ENCODE measurements at regions not wholly inside any gene's neighbourhood (a gene's known extent, or its start where the extent isn't known, plus 50 kb on each side); places are given as distances from the start of the nearest gene placed in this dataset.
A peak's percentile ranks its signal among the peaks of the same experiment; 100 is the strongest.

GRCh38 chr7:132653366-132653930 lies 77.2 kb upstream of the PLXNA4 start (continued):
- TF ChIP-seq CTCF (IDR thresholded peaks at IDR 0.05; ENCODE audit: low read depth, low read length, missing input control) (no peak), MAX (IDR thresholded peaks at IDR 0.05) (no peak), RXRA (IDR thresholded peaks at IDR 0.05) (no peak), FOXA2 (IDR thresholded peaks at IDR 0.05) (no peak)

GRCh38 chr7:132652507-132652906 lies 76.2 kb upstream of the PLXNA4 start:
- 63% methylated on average over 1 of the region's 1 CpG for WGBS
- no peaks in the 10 kb centered on the region for H3K27me3 ChIP-seq (ENCODE audit: control insufficient read depth in 4 of 4, insufficient read depth in 4 of 4, low read length in 3 of 4)
- no peaks in the 10 kb centered on the region for H3K4me1 ChIP-seq (ENCODE audit: control insufficient read depth in 4 of 4, insufficient read depth in 4 of 4, low read length in 3 of 4)
- TF ChIP-seq SP1 (IDR thresholded peaks at IDR 0.05) (no peak), RAD21 (IDR thresholded peaks at IDR 0.05) (no peak), FOXA2 (IDR thresholded peaks at IDR 0.05) (no peak)
- H3K9me3 ChIP-seq (ENCODE audit: control insufficient read depth in 4 of 4, low read length in 3 of 4), result no peaks in the 10 kb centered on the region
- no peaks in the 10 kb centered on the region for H3K36me3 ChIP-seq (ENCODE audit: control insufficient read depth in 4 of 4, insufficient read depth in 3 of 4, low read depth in 1 of 4, low read length in 3 of 4)
- no peak overlapping the region for H3K27ac ChIP-seq (ENCODE audit: low read depth in 1 of 2, low read length in 2 of 2)
- no peak for DNase-seq (ENCODE audit: low spot score)
- H3K4me3 ChIP-seq (ENCODE audit: low read depth in 1 of 3, low read length in 3 of 3), result no peak overlapping the region
- no peak overlapping the region for H3K9ac ChIP-seq (ENCODE audit: low read depth in 1 of 2, low read length in 2 of 2)

- H3K9ac ChIP-seq (ENCODE audit: low read depth in 1 of 2, low read length in 2 of 2), result no peak overlapping the region
- no peak overlapping the region for H3K4me3 ChIP-seq (ENCODE audit: low read depth in 1 of 3, low read length in 3 of 3)
- H3K4me1 ChIP-seq (ENCODE audit: control insufficient read depth in 4 of 4, insufficient read depth in 4 of 4, low read length in 3 of 4), result no peaks in the 10 kb centered on the region
- TF ChIP-seq RXRA (IDR thresholded peaks at IDR 0.05) (peak; percentile 25 to 52), NR2F2 (IDR thresholded peaks at IDR 0.05) (peak; percentile 22), CTCF (IDR thresholded peaks at IDR 0.05; ENCODE audit: low read depth, low read length, missing input control) (no peak), TAF1 (conservative IDR thresholded peaks at IDR 0.05) (no peak), SP1 (IDR thresholded peaks at IDR 0.05) (peak; percentile 37), HNF4G (IDR thresholded peaks at IDR 0.05) (no peak), ATF3 (IDR thresholded peaks at IDR 0.05) (no peak), ZBTB33 (IDR thresholded peaks at IDR 0.05) (no peak), MAX (IDR thresholded peaks at IDR 0.05) (peak; percentile 17), REST (IDR thresholded peaks at IDR 0.05) (peak; percentile 81)
- 24% methylated on average over 3 of the region's 3 CpGs for WGBS
- no peak for DNase-seq (ENCODE audit: low spot score)
- no peaks in the 10 kb centered on the region for H3K36me3 ChIP-seq (ENCODE audit: control insufficient read depth in 4 of 4, insufficient read depth in 3 of 4, low read depth in 1 of 4, low read length in 3 of 4)
- no peaks in the 10 kb centered on the region for H3K9me3 ChIP-seq (ENCODE audit: control insufficient read depth in 4 of 4, low read length in 3 of 4)
- no peak overlapping the region for H3K27ac ChIP-seq (ENCODE audit: low read depth in 1 of 2, low read length in 2 of 2)
- no peaks in the 10 kb centered on the region for H3K27me3 ChIP-seq (ENCODE audit: control insufficient read depth in 4 of 4, insufficient read depth in 4 of 4, low read length in 3 of 4)
Measured at GRCh38 chr7:132650498-132650897, 74.2 kb upstream of the PLXNA4 start.
